ENCODE measurements at regions not wholly inside any gene's neighbourhood (a gene's known extent, or its start where the extent isn't known, plus 50 kb on each side); places are given as distances from the start of the nearest gene placed in this dataset.

DNA sequence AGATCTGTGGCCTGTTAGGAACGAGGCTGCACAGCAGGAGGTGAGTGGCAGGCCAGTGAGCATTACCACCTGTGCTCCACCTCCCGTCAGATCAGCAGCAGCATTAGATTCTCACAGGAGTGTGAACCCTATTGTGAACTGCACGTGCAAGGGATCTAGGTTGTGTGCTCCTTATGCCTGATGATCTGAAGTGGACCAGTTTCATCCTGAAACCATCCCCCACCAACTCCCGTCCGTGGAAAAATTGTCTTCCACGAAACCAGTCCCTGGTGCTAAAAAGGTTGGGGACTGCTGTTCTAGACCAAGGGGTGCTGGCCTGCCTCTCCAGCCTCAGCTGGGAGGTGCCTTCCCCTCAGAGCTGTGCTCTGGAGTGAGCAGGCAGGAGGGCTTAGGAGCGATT, 61.4 kb downstream of the RPLP1 start:
- TF ChIP-seq POLR2AphosphoS5 (IDR thresholded peaks at IDR 0.05) (no peak), POLR2A (IDR thresholded peaks at IDR 0.05) (no peak)
- TF ChIP-seq, protein P1, sequence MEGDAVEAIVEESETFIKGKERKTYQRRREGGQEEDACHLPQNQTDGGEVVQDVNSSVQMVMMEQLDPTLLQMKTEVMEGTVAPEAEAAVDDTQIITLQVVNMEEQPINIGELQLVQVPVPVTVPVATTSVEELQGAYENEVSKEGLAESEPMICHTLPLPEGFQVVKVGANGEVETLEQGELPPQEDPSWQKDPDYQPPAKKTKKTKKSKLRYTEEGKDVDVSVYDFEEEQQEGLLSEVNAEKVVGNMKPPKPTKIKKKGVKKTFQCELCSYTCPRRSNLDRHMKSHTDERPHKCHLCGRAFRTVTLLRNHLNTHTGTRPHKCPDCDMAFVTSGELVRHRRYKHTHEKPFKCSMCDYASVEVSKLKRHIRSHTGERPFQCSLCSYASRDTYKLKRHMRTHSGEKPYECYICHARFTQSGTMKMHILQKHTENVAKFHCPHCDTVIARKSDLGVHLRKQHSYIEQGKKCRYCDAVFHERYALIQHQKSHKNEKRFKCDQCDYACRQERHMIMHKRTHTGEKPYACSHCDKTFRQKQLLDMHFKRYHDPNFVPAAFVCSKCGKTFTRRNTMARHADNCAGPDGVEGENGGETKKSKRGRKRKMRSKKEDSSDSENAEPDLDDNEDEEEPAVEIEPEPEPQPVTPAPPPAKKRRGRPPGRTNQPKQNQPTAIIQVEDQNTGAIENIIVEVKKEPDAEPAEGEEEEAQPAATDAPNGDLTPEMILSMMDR (IDR thresholded peaks at IDR 0.05): no peak

Data from prostate gland (tissue), 2 donors.